Neural cell (in vitro differentiated cells): ENCODE measurements at regions not wholly inside any gene's neighbourhood (a gene's known extent, or its start where the extent isn't known, plus 50 kb on each side); places are given as distances from the start of the nearest gene placed in this dataset.
"Not testable (repeated sequence)": the region's sequence is repeated elsewhere in the genome, so short reads cannot be mapped to it uniquely, and the experiment has no call there.

ENCODE experiments used
- EP300 ChIP-seq: fragments of 450-650 bp; conservative IDR thresholded peaks from 2 replicates; pipeline ENCODE4 v1.6.1; 2014; ENCODE audit warnings: antibody characterized with exemption, mild to moderate bottlenecking, moderate library complexity; ENCODE audit not compliant: poor library complexity, severe bottlenecking
- EZH2 ChIP-seq: fragments of 200-600, 300-800 bp; shearing (Covaris generic), sonication (generic); IDR thresholded peaks from 2 replicates; pipeline ENCODE4 v1.6.1; 2014; ENCODE audit warnings: antibody characterized with exemption, low read length, borderline replicate concordance, mild to moderate bottlenecking; ENCODE audit not compliant: insufficient read depth, poor library complexity, severe bottlenecking
- RAD21 ChIP-seq: fragments of 450-650 bp; conservative IDR thresholded peaks from 2 replicates; pipeline ENCODE4 v1.6.1; 2014; ENCODE audit warnings: antibody characterized with exemption, mild to moderate bottlenecking, moderate library complexity
- SMC3 ChIP-seq: fragments of 450-650 bp; conservative IDR thresholded peaks from 2 replicates; pipeline ENCODE4 v1.6.1; 2014; ENCODE audit warnings: antibody characterized with exemption, mild to moderate bottlenecking, moderate library complexity; ENCODE audit not compliant: poor library complexity
- TF ChIP-seq, protein P1 (sequence below): fragments of 450-650 bp; IDR thresholded peaks from 2 replicates; pipeline ENCODE4 v1.5.1; 2014; ENCODE audit warnings: antibody characterized with exemption, mild to moderate bottlenecking, moderate library complexity; ENCODE audit not compliant: poor library complexity, severe bottlenecking

DNA sequence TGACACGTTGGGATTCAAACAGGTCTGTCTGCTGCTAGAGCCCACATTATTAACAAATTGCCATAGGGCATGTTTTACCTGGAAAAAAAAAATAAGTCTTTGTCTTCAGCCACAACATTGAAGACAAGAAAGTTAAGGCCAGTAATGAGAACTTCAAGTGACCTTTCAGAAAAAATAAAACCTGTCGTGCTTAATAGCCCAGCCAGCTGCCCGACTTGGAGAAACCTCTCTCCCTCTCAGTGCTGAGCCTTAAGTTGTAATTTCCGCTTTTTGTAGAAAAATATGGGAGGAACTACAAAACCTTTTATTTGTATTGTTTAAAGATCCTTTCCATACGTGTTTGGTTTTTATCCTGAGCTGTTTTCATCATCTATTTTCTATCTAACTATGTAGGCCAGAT is 454.3 kb upstream of the SLITRK6 start:
- TF ChIP-seq RAD21, EZH2, SMC3, EP300: not testable (repeated sequence)
- TF ChIP-seq, protein P1, sequence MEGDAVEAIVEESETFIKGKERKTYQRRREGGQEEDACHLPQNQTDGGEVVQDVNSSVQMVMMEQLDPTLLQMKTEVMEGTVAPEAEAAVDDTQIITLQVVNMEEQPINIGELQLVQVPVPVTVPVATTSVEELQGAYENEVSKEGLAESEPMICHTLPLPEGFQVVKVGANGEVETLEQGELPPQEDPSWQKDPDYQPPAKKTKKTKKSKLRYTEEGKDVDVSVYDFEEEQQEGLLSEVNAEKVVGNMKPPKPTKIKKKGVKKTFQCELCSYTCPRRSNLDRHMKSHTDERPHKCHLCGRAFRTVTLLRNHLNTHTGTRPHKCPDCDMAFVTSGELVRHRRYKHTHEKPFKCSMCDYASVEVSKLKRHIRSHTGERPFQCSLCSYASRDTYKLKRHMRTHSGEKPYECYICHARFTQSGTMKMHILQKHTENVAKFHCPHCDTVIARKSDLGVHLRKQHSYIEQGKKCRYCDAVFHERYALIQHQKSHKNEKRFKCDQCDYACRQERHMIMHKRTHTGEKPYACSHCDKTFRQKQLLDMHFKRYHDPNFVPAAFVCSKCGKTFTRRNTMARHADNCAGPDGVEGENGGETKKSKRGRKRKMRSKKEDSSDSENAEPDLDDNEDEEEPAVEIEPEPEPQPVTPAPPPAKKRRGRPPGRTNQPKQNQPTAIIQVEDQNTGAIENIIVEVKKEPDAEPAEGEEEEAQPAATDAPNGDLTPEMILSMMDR, result not testable (repeated sequence)
